NCI-H2171 treated with DMSO at 0.1 percent for 48 hours (cell line): ENCODE measurements at regions not wholly inside any gene's neighbourhood (a gene's known extent, or its start where the extent isn't known, plus 50 kb on each side); places are given as distances from the start of the nearest gene placed in this dataset.

ENCODE experiments used
- DNase-seq: peaks from one replicate; lab custom pipeline; 2025; lab: John Stamatoyannopoulos, UW

DNA sequence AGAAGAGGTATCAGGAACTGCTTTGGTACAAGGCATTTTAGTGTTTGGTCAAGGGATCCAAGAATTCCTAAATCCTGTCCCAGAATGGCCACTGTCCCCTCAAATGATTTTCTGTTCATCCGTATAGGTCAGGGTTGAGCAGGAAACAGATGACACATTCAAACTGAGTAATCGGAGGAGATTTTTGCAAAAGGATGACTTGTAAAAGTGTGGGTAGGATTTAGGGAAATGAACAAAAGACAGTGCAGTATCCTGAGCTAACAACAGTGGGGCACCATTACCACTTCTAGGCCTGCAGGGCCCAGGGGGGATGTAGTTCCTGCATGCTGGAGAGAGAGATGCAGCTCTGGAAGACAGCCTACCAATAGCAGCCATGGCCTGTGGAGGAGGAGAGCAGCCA is 290.1 kb downstream of the ZSWIM6 start:
- DNase-seq = no peak

DNA sequence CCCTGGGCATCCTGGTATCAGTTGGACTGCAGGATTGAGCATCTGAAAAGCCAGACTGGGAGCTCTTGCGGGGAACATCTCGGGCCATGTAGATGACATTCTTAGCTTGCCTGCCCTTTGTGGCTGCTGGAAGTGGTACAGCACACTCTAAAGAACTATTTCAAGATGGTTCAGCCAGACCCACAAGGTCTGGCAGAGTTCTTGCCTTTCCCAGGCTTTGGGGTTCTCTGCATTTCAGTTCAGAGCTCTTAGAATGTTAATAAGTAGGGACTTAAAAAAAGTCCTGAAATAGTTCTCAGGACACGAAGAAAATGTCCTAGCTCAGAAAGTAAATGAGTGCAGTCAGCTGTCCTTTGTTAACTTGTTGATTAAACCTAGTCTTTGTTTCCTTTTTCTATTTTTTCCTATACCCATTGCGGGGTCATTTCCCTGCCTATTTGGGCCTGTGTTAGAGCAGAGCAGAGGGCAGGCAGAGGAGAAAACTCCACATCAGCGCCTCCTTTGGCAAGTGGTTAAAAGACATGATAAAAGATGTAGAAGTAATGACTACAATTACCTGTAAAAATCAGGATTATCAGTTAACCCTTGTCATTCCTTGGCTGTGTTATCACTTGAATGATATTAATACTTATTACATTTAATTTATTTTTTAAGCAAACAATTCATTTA is 291.5 kb downstream of the ZSWIM6 start:
- no peak for DNase-seq

DNA sequence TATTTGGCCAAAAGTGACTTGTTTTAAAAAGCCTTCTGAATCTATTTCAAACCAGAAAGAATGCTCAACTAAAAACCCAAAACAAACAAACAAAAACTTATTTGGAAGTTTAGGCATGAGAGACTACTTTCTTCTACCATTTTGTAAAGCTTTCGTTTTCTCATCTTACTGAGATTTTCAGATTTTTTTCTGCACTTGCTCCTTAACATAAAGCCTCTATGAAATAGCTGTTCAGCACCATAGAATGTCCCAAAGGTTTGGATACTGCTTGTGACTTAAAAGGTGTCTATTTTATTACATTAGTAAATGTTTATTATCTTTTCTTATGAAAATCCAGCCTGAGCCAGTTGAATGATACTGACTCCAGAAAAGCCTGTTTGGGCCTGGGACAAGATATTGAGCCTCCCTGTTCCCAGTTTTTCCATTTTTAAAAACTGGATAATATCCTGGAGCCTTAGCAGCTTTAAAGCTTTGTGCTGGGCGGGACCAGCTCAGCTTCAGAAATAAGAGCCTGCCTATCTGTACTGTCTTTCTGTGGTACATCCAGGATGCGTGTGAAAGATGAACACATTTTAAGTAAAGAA is 292.6 kb downstream of the ZSWIM6 start:
- DNase-seq = no peak

DNA sequence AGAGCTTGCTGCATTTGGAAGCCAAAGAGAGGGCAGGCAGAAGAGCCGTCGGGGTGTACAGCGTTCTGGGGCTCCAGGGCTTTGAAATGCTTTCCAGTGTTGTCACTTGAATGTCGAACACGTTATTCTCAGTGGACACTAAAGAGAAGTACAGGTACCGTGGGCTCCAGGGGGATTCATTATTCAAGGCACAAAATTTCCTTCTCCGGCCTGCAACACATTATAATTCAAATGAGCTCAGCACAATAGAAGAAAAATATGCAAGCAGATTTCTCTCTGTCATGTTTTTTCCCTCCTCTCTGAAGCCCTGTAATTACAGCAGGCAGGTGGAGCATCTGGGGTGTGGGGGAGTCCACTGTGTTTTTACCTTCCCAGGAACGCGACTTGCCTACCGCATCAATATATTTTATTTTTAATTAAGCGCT is 293.1 kb downstream of the ZSWIM6 start:
- DNase-seq = no peak

DNA sequence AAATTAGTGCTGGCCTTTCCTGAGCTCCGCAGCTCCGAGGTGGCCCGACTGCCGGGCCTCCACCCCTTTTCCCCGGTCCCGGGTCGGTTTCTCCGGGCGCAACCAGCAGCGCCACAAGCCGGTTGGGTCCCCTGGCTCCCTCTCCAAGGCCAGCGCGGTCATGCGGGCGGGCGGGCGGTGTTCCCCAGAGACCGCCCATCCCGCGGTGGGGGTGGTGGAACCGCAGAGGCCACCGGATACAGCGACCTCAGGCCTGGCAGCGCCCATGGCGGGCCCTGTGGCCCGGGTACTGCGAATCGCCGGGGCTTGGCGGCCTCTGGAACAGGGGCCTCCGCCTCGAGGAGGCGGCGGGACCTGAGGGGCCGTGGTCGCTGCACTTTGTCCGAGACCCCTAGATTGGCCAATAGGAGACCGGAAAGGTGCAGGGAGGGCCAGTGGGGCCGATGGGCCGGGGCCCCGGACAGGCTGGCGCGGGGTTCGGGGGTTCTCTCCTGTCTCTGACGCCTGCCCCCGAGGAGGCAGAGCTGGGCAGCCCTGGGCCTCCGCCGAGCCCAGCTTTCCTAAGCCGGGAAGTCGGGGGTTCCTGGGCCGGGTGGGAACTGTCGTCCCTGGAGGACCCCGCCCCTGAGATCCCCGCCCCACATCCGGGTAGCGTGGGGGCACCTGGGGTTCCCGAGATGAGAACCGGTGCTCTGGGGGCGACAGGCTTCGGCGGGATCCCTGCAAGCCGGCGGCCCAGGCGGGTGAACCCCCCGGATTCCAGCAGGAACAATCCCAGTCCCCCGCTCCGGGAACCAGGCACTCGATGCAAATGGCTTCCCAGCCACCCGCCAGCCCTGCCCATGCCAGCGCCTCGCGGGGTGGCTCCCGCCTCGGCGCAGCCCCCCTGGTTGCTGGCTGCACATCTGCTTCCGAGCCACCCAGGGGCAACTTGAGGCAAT is 293.9 kb downstream of the ZSWIM6 start:
- no peak for DNase-seq

DNA sequence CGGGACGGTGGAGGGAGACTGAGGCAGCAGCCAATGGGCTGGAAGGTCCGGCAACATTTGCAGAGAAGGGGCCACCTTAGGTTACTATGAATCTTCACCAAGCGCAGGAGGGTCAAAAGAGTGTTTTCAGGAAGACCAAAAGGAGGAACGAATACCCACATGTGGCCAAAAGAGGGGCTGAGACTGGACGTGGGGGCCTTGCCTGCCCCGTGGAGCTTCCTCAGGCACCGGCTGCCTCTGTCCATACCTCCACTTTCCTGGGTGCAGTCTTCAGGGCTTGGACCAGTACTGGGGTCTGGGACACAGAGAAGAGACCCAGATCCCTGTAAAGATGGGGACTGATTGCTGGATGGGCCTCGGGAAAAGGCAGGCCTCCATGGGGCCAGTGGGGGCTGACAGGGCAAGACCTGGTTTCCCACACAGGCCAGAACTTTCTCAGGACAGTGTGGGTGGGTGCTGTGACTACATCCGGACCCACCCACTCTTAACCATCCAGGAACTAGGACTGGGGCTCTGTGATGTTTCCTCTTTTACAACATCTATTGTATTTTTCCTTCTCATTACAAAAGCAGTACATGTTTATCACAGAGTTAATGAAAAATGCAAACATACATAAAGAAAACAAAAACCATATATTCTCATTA is 294.7 kb downstream of the ZSWIM6 start:
- DNase-seq = no peak

DNA sequence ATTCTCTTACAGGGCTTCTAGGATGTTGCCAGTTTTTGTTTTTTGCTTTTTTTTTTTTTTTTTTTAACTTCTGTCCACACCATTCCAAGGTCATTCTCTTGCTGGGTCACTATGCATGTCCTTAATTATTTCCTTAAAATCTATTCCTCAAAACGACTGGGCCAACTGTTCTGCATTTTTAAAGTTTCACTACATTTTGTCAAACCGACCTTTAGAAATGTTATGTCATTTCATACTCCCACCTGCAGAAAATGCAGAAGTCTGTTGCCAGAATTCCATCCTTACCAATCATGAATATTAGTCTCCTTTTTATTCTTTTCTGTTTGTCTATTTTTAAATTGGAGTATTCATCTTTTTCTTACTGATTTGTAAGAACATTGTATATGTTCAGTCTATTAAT is 295.5 kb downstream of the ZSWIM6 start:
- no peak for DNase-seq

DNA sequence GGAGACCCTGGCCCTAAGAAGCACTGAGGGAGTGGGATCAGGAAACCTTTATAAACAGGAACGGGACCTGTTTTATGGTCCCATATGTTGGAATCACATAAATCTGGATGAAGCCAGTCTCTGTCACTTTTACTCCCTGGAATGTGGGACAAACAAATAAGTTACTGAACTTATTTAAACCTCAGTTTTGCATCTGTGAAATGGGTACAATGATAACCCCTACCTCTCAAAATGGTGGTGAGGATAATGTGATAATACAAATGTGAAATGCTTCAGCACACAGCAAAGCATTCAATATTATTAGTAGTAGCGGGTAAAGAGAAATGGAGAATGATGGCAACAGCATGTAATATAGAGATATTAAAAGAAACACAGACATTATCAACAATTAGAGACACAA is 298.9 kb downstream of the ZSWIM6 start:
- no peak for DNase-seq

DNA sequence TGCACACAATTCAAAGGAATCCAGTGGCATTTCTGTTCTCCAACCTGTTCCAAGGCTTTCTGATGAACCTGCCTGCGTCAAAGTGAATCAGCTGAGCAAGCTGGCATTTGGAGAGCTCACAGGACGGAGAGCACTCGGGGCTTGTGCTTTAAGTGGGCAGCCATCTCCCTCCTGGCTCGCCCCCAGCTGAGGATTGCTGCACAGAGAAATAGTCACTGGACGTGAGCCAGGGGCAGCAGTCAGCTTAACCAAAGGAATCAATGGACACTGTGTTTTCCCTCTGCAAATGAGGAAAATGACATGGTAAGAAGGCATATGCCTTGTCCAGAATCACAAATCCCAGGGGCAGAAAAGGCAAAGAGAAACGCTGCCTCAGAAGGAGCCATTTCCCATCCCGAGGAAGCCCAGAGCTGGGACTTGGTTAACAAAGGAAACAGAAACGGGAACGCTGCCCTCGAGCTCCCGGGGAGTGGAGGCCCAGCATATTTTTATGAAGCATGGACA is 299.4 kb downstream of the ZSWIM6 start:
- DNase-seq = no peak

DNA sequence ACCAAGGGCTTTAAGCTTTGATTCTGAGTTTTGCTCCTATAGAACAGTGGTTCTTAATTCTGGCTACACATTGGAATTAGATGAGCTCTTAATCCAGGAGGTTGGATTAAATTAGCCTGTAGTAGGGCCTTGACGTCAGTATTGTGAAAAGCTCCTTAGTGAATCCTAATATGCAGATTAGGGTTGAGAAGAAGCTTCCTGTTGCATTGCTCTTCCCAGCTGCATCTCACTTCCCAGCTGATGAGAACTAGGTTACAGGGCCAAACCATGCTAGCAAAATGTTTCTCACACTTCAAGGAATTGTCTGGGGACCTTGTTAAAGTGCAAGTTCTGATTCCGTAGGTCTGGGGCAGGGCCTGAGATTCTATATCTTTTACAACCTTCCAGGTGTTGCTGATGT is 300.0 kb downstream of the ZSWIM6 start:
- no peak for DNase-seq

DNA sequence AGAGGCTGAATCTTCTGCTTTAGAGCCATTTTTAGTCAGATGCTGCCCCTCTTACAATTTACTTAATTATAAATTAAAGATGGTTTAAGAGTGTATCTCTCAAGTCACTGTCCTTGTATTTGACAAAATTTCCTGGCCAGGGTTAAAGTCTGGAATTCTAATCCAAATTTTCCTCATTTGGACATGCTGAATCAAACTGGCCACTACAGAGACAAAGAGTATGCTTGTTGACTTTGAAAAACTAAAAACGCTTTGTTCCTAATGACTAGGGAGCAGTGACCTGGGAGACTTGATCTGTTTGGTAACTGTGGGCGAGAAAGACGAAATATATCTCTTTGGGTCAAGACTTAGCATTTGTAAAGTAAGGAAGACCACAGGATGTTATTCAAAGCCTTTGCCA is 303.2 kb downstream of the ZSWIM6 start:
- no peak for DNase-seq

DNA sequence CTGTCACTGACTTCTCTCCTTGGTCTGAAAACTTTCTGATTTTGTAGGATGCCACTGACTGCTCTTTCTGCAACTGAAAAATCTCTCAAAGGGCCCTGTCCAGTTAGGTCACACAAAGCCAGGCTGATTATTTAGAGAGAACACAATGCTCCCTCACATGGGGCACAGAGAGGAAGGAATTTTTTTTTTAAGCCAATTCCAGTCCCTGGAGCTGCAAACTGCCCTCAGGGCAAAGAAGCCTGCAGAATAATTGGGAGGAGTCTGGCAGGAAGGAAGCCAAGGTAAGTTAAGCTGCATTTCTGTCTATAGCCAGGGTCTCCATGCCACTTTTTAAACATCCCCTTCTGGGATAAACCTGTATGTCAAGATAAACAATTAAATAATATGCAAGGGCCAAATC is 305.5 kb downstream of the ZSWIM6 start:
- no peak for DNase-seq

DNA sequence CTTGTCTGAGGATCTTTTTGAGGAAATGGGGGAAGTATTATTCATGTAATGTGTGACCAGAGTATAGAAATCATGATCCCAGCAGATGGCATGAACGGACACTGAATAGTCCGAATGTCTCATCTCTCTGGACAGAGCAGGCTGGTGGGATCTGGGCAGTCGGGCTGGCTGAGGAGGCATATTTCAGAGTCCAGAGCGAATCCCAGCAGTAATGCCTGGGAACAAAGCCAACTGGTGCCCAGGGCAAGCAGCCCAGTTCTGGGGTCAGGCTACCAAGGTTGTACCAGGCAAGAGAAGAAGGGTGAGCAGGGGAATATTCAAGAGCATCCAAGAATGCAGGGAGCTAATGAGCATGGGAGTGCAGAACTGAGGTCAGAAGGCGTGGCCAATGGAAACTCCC is 306.4 kb downstream of the ZSWIM6 start:
- DNase-seq = no peak

DNA sequence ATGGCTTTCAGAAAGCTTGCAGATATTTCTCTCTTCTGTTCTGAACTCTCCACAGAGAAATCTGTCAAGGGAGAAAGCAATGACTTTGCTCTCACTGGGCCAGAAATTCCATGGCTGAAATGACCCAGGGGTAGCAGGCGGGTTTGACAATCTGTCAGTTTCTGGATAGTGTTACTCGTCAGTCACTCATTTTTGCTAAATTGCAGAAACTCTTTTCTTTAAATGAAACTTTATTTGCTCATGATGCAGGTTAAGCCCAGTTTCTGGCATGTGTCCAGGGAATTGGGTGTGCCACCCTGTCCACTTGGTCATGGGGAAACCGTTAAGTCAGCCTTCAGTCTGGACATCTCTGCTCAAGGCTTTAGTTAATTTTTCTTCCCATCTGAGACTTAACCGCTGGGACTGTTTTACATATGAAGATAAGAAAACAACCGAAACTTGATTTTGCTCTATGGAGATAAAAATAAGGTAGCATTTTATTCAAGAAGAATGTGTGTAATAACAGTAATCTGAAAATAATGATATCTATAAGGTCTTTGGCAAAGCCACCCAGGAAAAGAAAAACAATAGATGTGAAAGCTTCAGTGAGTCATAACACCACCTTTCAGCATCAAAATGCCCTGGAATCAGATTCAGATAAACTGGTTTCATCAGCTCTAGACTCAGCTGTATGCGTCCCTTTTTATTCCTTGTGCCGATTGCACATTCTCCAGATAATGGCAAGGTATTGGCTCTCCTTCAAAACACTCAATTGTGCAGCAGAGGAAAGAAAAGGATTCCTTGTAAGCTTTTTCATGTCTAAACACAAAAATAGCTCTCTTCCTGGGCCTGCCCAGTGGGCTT is 308.3 kb downstream of the ZSWIM6 start:
- DNase-seq = no peak

DNA sequence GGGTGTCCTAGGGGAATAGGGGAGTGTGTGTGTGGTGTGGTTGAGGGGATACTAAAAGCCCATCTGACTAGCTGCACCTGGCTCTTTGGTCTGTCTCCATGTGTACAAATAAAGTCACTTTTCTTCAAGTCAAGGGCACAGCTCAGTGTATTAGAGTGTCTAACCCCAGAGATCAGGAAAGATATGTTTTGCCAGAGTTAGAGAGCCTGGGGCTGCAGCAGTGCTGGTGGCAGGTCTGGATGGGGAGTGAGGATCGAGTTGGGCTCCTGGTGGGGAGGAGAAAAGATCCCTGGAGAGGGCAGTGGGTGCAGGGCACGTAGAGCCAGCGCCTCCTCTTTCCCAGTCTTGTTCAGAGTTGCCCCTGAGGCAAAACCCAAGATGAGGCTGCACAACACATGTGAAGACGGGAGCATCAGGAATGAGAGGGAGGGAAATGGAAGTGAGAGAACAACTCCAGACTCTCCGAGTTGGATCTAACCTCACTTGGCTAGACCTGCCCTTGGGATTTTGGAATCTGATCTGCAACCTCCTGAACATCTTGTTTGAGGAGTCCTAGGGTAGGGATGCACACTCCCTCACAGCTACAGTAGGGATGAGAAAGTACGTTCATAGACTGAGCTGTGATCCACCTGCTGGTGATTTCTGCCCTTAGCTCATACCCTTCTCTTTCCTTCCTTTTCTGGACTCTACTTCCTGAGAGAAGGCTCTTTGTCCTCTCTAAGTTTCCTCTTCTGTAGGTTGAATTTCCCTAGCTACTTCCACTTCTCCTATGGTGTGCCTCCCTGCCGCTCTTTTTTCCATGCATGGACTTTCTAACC is 309.9 kb downstream of the ZSWIM6 start:
- no peak for DNase-seq

DNA sequence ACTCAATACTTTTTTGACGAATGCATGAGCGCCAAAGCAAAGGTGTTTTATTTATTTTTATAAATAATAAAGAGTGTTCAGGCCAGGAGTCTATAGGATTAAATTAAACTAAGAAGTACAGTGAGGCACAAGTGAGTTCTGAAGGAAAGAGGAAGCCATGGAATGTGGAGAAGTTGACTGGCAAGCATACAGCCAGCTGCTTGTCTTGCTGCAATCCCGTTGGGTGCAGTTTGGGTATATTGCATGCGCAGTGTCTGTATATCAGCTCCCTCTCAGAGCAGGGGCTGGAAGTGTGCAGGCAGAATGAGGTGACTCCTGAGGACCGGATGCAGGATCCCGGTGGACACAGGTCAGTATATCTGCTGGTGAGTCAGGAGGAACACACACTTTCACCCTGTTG is 315.6 kb downstream of the ZSWIM6 start:
- DNase-seq = no peak

DNA sequence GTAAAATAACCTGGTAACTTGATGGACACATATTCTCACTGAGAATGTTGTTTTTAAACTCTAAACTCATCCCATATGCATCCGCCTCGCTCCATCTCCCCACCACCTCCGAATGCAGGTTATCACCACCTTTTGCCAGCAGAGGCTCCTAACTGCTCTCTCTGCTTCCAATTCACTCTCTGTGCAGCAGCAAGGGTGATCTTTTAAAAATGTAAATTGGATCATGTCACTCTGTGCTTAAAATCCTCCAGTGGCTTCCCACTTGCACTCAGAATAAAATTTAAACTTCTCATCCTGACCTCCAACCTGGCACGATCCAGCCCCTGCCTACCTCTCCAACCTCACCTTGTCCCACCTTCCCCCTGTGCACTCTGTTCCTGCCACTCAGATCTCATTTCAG is 317.2 kb downstream of the ZSWIM6 start:
- DNase-seq = no peak

DNA sequence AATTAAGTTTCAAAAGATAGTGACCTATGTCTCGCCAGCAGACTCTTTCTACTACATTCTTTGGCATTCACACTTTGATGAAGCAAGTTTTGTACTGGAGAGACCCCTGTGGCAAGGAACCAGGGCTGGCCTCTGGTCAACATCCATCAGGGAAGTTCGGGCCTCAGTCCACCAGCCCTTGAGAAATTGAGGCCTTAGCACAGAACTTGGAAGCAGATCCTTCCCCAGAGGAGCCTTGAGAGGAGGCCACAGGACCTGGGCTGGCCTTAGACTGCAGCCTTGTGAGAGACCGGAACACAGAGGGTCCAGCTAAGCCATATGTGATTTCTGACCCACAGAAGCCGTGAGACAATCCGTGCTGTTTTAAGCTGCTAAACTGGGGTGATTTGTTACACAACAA is 317.9 kb downstream of the ZSWIM6 start:
- DNase-seq = no peak

DNA sequence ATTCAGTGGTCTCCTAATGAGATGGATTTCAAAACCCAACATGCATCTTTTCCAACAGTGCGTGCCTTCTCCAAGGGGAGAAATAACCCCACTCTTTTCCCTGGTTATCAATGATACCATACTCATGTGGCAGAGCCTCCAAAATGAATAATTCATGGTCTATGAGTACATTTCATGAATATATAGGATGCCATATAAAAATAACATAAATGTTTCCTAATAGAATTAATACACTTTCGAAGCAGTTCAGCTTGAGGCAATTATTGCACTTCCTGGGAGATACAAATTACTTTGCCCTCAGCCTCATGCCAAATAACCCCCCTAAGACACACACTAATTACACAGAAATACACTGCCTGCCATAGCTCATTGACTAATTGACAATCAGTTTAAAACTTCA is 318.6 kb downstream of the ZSWIM6 start:
- no peak for DNase-seq

DNA sequence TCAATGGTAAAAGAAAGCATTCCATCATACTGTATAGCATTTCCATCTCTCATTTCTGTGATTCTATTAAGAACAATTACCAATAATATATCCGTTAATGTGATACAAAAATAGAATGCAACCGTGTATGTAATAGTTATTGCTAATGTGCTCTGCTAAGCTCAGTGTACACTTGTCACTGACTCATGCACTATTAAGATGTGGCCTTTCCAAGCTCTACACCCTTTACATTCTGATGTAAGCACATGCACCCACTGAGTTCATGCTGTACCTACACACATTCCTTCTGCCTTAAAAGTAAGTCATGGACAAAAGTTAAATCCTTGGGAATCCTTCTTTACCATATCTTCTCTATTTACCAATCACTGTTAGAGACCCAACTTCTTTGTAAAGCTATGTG is 319.1 kb downstream of the ZSWIM6 start:
- DNase-seq = no peak

DNA sequence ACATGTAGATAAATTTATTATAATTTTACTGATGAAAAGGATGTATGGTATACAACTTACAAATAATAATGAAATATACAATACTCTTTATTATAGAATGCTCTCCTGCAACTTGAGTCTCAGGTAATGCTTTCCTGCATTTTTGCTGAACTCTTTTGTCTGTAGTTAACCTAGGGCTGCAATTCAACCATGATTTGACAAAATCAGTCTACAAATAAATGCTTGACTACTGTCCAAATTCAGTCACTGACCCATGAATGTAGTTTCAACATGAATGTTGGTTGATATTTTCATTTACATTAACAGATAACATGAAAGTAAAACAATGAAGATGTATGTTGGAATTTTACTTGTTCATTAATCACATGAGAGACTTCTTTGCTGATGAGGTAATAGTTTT is 320.9 kb downstream of the ZSWIM6 start:
- no peak for DNase-seq
